Gastroesophageal sphincter (tissue), 3 donors: ENCODE measurements at regions not wholly inside any gene's neighbourhood (a gene's known extent, or its start where the extent isn't known, plus 50 kb on each side); places are given as distances from the start of the nearest gene placed in this dataset.

Source experiments
- CTCF ChIP-seq, 4 experiments: fragments of 200-600 bp in 2 of 4; fragments of 450-650 bp in 2 of 4; sonication (generic) in 1 of 4; IDR thresholded peaks; one replicate each; pipeline ENCODE4 v1.5.1; 2017 to 2019; ENCODE audit warnings: antibody characterized with exemption in 4 of 4, mild to moderate bottlenecking in 2 of 4, moderate library complexity in 2 of 4
- EP300 ChIP-seq: sonication (generic); formaldehyde crosslinking; IDR thresholded peaks from one replicate; pipeline ENCODE4 v1.6.1; 2017; ENCODE audit warnings: antibody characterized with exemption, mild to moderate bottlenecking
- POLR2A ChIP-seq, 2 donors: fragments of 450-650 bp; IDR thresholded peaks; one replicate each; pipeline ENCODE4 v1.6.1; 2017; ENCODE audit warnings: antibody characterized with exemption in 2 of 2, mild to moderate bottlenecking in 2 of 2, moderate library complexity in 1 of 2
- POLR2AphosphoS5 ChIP-seq: sonication (generic); formaldehyde crosslinking; IDR thresholded peaks from one replicate; pipeline ENCODE4 v1.6.1; 2017; ENCODE audit warnings: antibody characterized with exemption

- TF ChIP-seq POLR2A (IDR thresholded peaks at IDR 0.05) (no peak), CTCF (IDR thresholded peaks at IDR 0.05) (no peak), EP300 (no peak), POLR2AphosphoS5 (no peak)
Measured at GRCh38 chr4:179597301-179597700, 2155.1 kb upstream of the AGA start.
